Activated naive CD4-positive, alpha-beta T cell treated with anti-CD3 and anti-CD28 coated beads for 36 hours (primary cell): ENCODE measurements at regions not wholly inside any gene's neighbourhood (a gene's known extent, or its start where the extent isn't known, plus 50 kb on each side); places are given as distances from the start of the nearest gene placed in this dataset.

Experiments used
- CTCF ChIA-PET: fragments of 350-600 bp; sonication (Branson Sonifier 250); formaldehyde crosslinking; loops from one replicate; lab custom pipeline; 2021; ENCODE audit warnings: antibody characterized with exemption; lab: Charles Lee
- DNase-seq: peaks from one replicate; pipeline ENCODE4 v3.0.0-alpha.2; 2020
- H3K27ac Mint-ChIP-seq: one replicate; pipeline ENCODE4 v1.8.0; 2021; ENCODE audit warnings: mild to moderate bottlenecking, mixed read lengths
- H3K27me3 Mint-ChIP-seq: one replicate; pipeline ENCODE4 v1.8.0; 2021; ENCODE audit warnings: low read depth, mixed read lengths
- H3K36me3 Mint-ChIP-seq: one replicate; pipeline ENCODE4 v1.8.0; 2021; ENCODE audit warnings: low read depth, mixed read lengths
- H3K4me1 Mint-ChIP-seq: one replicate; pipeline ENCODE4 v1.8.0; 2021; ENCODE audit warnings: low read depth, mixed read lengths
- H3K4me3 Mint-ChIP-seq: one replicate; pipeline ENCODE4 v1.8.0; 2021; ENCODE audit warnings: mild to moderate bottlenecking, moderate library complexity, mixed read lengths
- H3K9me3 Mint-ChIP-seq: one replicate; pipeline ENCODE4 v1.8.0; 2021; ENCODE audit warnings: mixed read lengths
- intact Hi-C: fragments of 100-400 bp; cut with micrococcal nuclease; formaldehyde crosslinking; loops from one replicate; pipeline ENCODE4 v1.15.1; 2023

- CTCF ChIA-PET = no interaction called here
- H3K36me3 Mint-ChIP-seq = no peaks in the 10 kb centered on the region
- no peak overlapping the region for H3K27ac Mint-ChIP-seq
- DNase-seq = no peak
- no peak overlapping the region for H3K4me3 Mint-ChIP-seq
- intact Hi-C loops = no loop called here
- no peaks in the 10 kb centered on the region for H3K9me3 Mint-ChIP-seq
- H3K27me3 Mint-ChIP-seq = peaks cover 27% of the 10 kb centered on the region
- H3K4me1 Mint-ChIP-seq = no peaks in the 10 kb centered on the region
These were observed 121.4 kb upstream of the WSCD1 start for GRCh38 chr17:5948811-5949210.

GRCh38 chr17:5950878-5951277 is 119.3 kb upstream of the WSCD1 start:
- no peak overlapping the region for H3K27ac Mint-ChIP-seq
- no peak for DNase-seq
- peaks cover 1% of the 10 kb centered on the region for H3K36me3 Mint-ChIP-seq
- H3K9me3 Mint-ChIP-seq = peaks cover 5% of the 10 kb centered on the region
- peaks cover 31% of the 10 kb centered on the region for H3K27me3 Mint-ChIP-seq
- CTCF ChIA-PET = no interaction called here
- intact Hi-C loops = no loop called here
- H3K4me1 Mint-ChIP-seq = no peaks in the 10 kb centered on the region
- H3K4me3 Mint-ChIP-seq = no peak overlapping the region

GRCh38 chr17:5951912-5952311 is 118.3 kb upstream of the WSCD1 start:
- no peaks in the 10 kb centered on the region for H3K4me1 Mint-ChIP-seq
- H3K36me3 Mint-ChIP-seq = peaks cover 1% of the 10 kb centered on the region
- peaks cover 26% of the 10 kb centered on the region for H3K27me3 Mint-ChIP-seq
- intact Hi-C loops = no loop called here
- no peak for DNase-seq
- H3K9me3 Mint-ChIP-seq = peaks cover 5% of the 10 kb centered on the region
- H3K4me3 Mint-ChIP-seq = no peak overlapping the region
- H3K27ac Mint-ChIP-seq = no peak overlapping the region
- CTCF ChIA-PET = no interaction called here

- intact Hi-C loops = no loop called here
- peaks cover 26% of the 10 kb centered on the region for H3K27me3 Mint-ChIP-seq
- H3K9me3 Mint-ChIP-seq = peaks cover 5% of the 10 kb centered on the region
- H3K4me1 Mint-ChIP-seq = no peaks in the 10 kb centered on the region
- H3K4me3 Mint-ChIP-seq = no peak overlapping the region
- H3K36me3 Mint-ChIP-seq = peaks cover 1% of the 10 kb centered on the region
- CTCF ChIA-PET = interaction anchor here (0.6 kb wide), 1 partner anchor 423 kb away, joined by 3 read pairs; no protein-coding TSS in a partner anchor
- H3K27ac Mint-ChIP-seq = no peak overlapping the region
- no peak for DNase-seq
These were observed 117.7 kb upstream of the WSCD1 start for GRCh38 chr17:5952518-5952917.

DNA sequence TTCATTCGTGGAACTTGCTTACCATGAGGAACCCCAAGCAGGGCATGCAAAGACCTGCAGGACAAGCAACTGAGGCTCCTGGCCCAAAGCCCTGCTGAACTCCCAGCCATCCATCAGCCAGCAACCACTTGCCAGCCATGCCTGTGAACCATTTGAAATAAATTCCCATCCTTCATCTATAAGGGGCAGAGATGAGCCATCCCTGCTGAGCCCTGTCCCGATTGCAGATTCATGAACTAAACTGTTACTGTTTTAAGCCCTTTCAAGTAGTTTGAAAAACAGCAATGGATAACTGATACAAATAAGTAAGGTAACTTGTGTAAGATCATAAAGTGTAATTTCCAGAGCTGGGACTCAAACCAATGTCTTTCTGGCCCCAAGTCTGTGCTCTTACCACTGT is 114.4 kb upstream of the WSCD1 start:
- CTCF ChIA-PET = interaction anchor here (1.0 kb wide), 1 partner anchor 143 kb away, joined by 3 read pairs; no protein-coding TSS in a partner anchor
- Mint-ChIP-seq H3K27ac (no peak overlapping the region), H3K36me3 (peaks cover 1% of the 10 kb centered on the region), H3K4me1 (no peaks in the 10 kb centered on the region), H3K9me3 (peaks cover 5% of the 10 kb centered on the region), H3K27me3 (peaks cover 23% of the 10 kb centered on the region), H3K4me3 (no peak overlapping the region)
- intact Hi-C loops = no loop called here
- DNase-seq = no peak

DNA sequence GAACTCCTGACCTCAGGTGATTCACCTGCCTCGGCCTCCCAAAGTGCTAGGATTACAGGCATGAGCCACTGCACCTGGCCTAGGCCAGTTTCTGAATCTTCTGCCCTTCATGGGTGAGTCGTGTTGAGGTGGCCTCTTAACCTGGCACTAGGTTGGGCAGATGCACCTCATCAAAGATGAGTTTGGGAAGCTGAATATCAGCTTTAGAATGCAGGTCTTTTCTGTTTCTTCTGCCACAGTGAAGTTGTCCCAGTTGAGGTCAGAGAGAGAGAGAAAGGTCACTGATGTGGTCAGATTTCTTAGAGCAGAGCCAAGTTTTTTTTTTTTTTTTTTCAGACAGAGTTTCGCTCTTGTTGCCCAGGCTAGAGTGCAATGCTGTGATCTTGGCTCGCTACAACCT is 111.3 kb upstream of the WSCD1 start:
- peaks cover 23% of the 10 kb centered on the region for H3K27me3 Mint-ChIP-seq
- H3K4me3 Mint-ChIP-seq = no peak overlapping the region
- intact Hi-C loops = no loop called here
- H3K27ac Mint-ChIP-seq = no peak overlapping the region
- CTCF ChIA-PET = no interaction called here
- peaks cover 1% of the 10 kb centered on the region for H3K36me3 Mint-ChIP-seq
- no peaks in the 10 kb centered on the region for H3K4me1 Mint-ChIP-seq
- DNase-seq = no peak
- peaks cover 5% of the 10 kb centered on the region for H3K9me3 Mint-ChIP-seq

- Mint-ChIP-seq H3K36me3 (no peaks in the 10 kb centered on the region), H3K27me3 (peaks cover 15% of the 10 kb centered on the region), H3K27ac (no peak overlapping the region), H3K4me1 (no peaks in the 10 kb centered on the region), H3K4me3 (no peak overlapping the region), H3K9me3 (no peaks in the 10 kb centered on the region)
- no peak for DNase-seq
- intact Hi-C loops = no loop called here
- CTCF ChIA-PET = no interaction called here
These were observed 107.8 kb upstream of the WSCD1 start for GRCh38 chr17:5962371-5962770.

DNA sequence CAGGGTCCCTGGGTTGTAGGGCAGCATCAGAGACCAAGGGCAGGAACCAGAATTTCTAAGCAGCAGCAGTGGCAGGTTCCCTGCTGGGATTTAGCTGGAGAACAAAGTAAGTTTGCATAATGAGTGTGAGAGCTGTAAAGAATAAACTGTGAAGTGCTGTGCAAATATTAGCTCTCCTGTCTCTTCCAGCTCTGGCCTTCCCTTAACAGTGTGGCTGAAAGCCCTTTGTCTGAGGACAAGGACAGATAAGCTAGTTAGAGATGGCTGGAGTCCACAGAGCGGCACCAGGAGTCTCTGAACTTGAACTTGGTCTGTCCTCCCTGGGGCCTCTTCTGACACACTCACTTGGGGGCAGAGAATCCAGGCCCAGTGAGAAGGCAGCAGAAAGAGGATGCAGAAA is 98.2 kb upstream of the WSCD1 start:
- no peak overlapping the region for H3K27ac Mint-ChIP-seq
- H3K36me3 Mint-ChIP-seq = peaks cover 1% of the 10 kb centered on the region
- H3K4me3 Mint-ChIP-seq = no peak overlapping the region
- peaks cover 20% of the 10 kb centered on the region for H3K27me3 Mint-ChIP-seq
- DNase-seq = no peak
- H3K9me3 Mint-ChIP-seq = peaks cover 23% of the 10 kb centered on the region
- CTCF ChIA-PET = no interaction called here
- intact Hi-C loops = no loop called here
- no peaks in the 10 kb centered on the region for H3K4me1 Mint-ChIP-seq

- intact Hi-C loops = no loop called here
- H3K9me3 Mint-ChIP-seq = peaks cover 18% of the 10 kb centered on the region
- peaks cover 21% of the 10 kb centered on the region for H3K27me3 Mint-ChIP-seq
- peaks cover 1% of the 10 kb centered on the region for H3K36me3 Mint-ChIP-seq
- H3K4me1 Mint-ChIP-seq = no peaks in the 10 kb centered on the region
- no peak overlapping the region for H3K27ac Mint-ChIP-seq
- CTCF ChIA-PET = no interaction called here
- DNase-seq = no peak
- no peak overlapping the region for H3K4me3 Mint-ChIP-seq
These were observed 96.8 kb upstream of the WSCD1 start for GRCh38 chr17:5973410-5973809.

GRCh38 chr17:5975661-5976060 is 94.5 kb upstream of the WSCD1 start:
- H3K27ac Mint-ChIP-seq = no peak overlapping the region
- peaks cover 13% of the 10 kb centered on the region for H3K9me3 Mint-ChIP-seq
- intact Hi-C loops = no loop called here
- H3K27me3 Mint-ChIP-seq = peaks cover 19% of the 10 kb centered on the region
- no peaks in the 10 kb centered on the region for H3K36me3 Mint-ChIP-seq
- DNase-seq = no peak
- H3K4me1 Mint-ChIP-seq = no peaks in the 10 kb centered on the region
- no peak overlapping the region for H3K4me3 Mint-ChIP-seq
- CTCF ChIA-PET = no interaction called here

DNA sequence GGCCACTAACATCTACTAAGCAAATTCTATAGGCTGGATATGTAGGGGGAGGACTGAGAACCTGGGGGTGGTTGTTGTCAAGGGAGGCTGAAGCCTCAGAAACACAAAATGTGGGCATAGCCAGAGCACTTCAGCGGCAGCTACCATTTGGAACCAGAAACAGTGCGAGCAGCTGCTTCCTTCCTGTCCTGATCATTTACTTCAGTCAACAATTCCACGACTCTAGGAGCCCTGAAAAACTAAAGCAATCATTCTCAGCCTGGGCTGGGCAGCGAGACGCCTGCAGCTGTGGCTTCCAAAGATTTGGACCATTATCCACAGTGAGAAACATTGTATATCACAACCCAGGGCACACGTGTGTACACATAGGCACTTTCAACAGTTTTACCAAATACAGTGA is 93.9 kb upstream of the WSCD1 start:
- Mint-ChIP-seq H3K4me3 (no peak overlapping the region), H3K27ac (no peak overlapping the region), H3K27me3 (peaks cover 19% of the 10 kb centered on the region), H3K9me3 (peaks cover 13% of the 10 kb centered on the region), H3K36me3 (no peaks in the 10 kb centered on the region), H3K4me1 (no peaks in the 10 kb centered on the region)
- no peak for DNase-seq
- CTCF ChIA-PET = no interaction called here
- intact Hi-C loops = no loop called here

DNA sequence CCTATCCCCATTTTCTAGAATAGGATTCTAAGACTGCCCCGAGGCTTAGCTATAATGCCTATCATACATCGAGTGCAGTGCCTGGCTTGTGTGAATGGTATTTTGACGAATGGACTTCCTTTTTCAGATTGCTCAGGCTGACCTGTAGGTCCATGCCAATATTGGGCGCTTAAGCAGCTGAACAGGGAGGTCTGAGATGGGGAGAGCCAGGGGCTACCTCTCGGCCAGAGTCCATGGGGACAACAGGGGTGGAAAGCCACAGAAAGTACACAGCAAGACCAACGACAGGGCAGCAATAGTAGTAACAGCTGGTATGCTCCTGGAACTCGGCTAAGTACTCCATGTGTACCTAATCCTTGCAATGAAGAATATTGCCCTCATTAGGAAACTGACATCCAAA is 91.7 kb upstream of the WSCD1 start:
- H3K36me3 Mint-ChIP-seq = no peaks in the 10 kb centered on the region
- CTCF ChIA-PET = interaction anchor here (0.5 kb wide), 1 partner anchor 708 kb away, joined by 3 read pairs; no protein-coding TSS in a partner anchor
- peaks cover 7% of the 10 kb centered on the region for H3K9me3 Mint-ChIP-seq
- DNase-seq = no peak
- intact Hi-C loops = no loop called here
- no peaks in the 10 kb centered on the region for H3K4me1 Mint-ChIP-seq
- peaks cover 21% of the 10 kb centered on the region for H3K27me3 Mint-ChIP-seq
- H3K27ac Mint-ChIP-seq = no peak overlapping the region
- H3K4me3 Mint-ChIP-seq = no peak overlapping the region

GRCh38 chr17:5980941-5981340 is 89.2 kb upstream of the WSCD1 start:
- no peak for DNase-seq
- no peaks in the 10 kb centered on the region for H3K4me1 Mint-ChIP-seq

DNA sequence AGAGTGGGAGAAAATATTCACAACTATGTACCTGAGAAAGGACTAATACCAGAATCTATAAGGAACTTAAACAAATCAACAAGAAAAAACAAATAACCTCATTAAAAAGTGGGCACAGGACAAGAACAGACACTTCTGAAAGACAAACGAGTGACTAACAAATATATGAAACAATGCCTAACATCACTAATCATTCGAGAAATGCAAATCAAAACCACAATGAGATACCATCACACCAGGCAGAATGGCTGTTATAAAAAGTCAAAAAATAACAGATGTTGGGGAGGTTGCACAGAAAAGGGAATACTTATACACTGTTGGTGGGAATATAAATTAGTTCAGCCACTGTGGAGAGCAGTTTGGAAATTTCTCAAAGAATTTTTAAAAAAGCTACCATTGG is 83.5 kb upstream of the WSCD1 start:
- Mint-ChIP-seq H3K27ac (no peak overlapping the region), H3K4me3 (no peak overlapping the region), H3K4me1 (no peaks in the 10 kb centered on the region), H3K9me3 (no peaks in the 10 kb centered on the region), H3K36me3 (no peaks in the 10 kb centered on the region), H3K27me3 (peaks cover 14% of the 10 kb centered on the region)
- DNase-seq = no peak
- intact Hi-C loops = no loop called here
- CTCF ChIA-PET = no interaction called here

More at GRCh38 chr17:5980941-5981340, 89.2 kb upstream of the WSCD1 start:
- CTCF ChIA-PET = no interaction called here
- Mint-ChIP-seq H3K27ac (no peak overlapping the region), H3K4me3 (no peak overlapping the region), H3K9me3 (no peaks in the 10 kb centered on the region), H3K27me3 (peaks cover 17% of the 10 kb centered on the region), H3K36me3 (no peaks in the 10 kb centered on the region)
- intact Hi-C loops = no loop called here
